ENCODE measurements at regions not wholly inside any gene's neighbourhood (a gene's known extent, or its start where the extent isn't known, plus 50 kb on each side); places are given as distances from the start of the nearest gene placed in this dataset.

GRCh38 chr2:14140009-14140550, 492.4 kb upstream of the LRATD1 start:
- TF ChIP-seq CTCF (optimal IDR thresholded peaks at IDR 0.05 in 1 of 3, IDR thresholded peaks at IDR 0.05 in 1 of 3, conservative IDR thresholded peaks at IDR 0.05 in 1 of 3; ENCODE audit: extremely low read depth in 1 of 3, insufficient read depth in 2 of 3, low read length in 3 of 3), result no peak
- no peak for TF ChIP-seq EZH2 (IDR thresholded peaks at IDR 0.05; ENCODE audit: low read length)
